Frontal cortex (tissue), 3 donors: ENCODE measurements at regions not wholly inside any gene's neighbourhood (a gene's known extent, or its start where the extent isn't known, plus 50 kb on each side); places are given as distances from the start of the nearest gene placed in this dataset.

Source experiments
- DNase-seq, 2 donors: peaks; one replicate each; pipeline ENCODE4 v3.0.0; 2012; ENCODE audit warnings: low spot score in 2 of 2
- FAIRE-seq: peaks from 2 replicates; lab custom pipeline; 2012; peaks lifted over from hg19 to GRCh38; lab: Jason Lieb, UNC
- donor health status: control.
- donor health status: control.
- donor health status: control.

DNA sequence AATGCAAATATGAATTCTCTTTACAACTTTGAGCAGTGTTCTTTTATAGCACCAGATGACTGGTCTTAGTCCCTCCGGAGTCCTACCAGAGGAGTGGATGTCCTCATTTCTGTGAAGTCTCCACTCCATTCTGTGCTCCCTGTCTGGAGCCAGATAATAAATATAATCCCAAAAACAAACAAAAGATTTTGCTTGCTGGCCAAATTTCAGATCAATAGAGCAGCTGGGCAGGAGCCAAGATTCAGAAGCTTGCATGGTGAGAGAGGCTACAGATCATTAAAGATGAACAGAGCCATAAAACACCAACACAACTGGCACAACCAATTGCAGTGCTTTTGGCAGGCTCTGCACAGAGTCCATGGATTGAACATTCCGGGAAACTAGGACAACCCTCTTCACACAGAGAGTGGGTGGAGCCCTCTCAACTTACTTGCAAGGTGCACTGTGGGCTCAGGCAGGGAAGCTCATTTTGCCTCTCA, 231.5 kb upstream of the SNX7 start:
- FAIRE-seq, result no peak
- DNase-seq, result no peak

GRCh38 chr1:98428864-98429263, 232.7 kb upstream of the SNX7 start:
- FAIRE-seq, result no peak
- no peak for DNase-seq

GRCh38 chr1:98427664-98428063, 233.9 kb upstream of the SNX7 start:
- FAIRE-seq (no peak), DNase-seq (no peak)

DNA sequence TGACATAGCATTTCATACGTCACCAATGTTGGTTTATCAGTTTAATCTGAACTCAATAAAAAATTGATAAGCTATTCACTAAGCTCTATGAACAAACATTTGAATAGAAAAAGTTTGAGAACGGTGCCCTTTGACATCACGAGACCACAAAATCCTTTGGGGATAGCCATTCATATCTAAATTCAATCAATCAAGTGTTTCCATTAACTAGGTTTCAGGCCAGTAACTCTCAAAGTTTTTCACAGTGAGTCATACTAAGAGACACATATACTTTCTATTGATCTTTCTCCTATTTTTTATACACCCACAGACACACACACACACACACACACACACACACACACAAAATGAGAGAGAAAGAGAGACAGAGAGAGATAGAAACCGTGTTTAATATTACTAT, 235.4 kb upstream of the SNX7 start:
- FAIRE-seq (no peak), DNase-seq (no peak)

DNA sequence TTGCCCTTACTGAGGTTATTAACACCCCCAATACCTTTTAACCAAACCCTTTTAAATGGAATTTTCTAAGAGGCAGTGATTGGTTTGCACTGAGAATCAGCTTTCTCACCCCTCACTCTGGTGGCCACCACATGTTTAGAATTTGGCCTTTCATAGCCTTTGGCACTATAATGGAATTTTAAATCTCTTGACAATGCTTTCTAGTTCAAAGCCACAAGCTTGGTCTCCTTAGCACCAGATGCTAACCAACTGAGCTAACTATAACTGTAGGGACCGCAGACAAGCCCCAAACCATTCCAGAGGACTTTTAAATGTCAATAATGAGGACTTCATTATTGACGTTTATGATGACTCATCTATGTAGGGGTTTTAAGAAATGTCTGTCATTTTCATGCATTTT, 238.7 kb upstream of the SNX7 start:
- FAIRE-seq, result no peak
- no peak for DNase-seq

DNA sequence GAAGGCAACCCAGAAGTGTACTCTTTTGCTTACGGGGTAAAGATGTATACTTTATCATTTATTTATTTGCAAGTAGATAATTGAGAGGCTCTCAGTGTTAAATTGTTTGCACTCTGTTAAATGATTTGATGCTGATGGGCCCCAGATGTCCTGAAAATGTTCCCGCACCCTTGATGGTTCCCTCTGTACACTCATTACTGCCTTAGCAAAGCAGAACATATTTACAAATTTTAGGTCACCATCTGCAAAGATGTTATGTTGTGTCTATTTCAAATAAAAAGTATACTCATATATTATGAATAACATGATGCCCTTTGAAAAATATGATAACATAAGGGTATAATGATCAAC, 240.5 kb upstream of the SNX7 start:
- FAIRE-seq (no peak), DNase-seq (no peak)

DNA sequence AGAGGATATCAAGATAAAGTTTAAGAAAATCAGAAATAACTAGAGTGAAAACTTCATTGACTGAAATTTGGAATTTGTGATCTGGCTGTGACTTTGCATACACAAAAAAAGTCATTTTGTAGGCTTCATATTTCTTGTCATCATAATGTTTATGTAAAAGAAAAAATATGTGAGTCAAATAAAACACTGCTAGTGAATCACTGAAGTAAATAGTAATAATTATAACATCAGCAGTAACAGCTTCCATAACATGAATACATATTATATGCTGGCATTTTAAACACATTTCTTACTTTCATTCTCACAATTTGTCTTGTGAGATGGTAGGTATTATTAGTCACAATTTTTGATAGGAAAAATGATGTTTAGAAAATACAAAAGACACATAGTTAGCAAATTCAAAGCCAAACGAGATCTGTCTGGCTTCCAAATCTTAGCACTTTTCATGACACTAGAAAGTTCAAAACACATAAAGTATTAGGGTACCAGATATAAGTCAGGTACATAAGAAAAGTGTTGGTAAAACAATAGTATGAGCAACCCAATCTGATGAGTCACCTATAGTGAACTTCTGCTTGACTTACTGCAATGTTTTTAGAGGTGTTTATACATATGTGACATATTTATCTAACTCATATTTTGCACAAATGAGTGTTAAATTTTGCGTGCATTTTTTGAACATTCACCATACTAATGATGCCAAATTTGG, 241.0 kb upstream of the SNX7 start:
- FAIRE-seq (no peak), DNase-seq (no peak)

- FAIRE-seq (no peak), DNase-seq (no peak)
These were observed 243.7 kb upstream of the SNX7 start for GRCh38 chr1:98417820-98418219.

- no peak for DNase-seq
- FAIRE-seq, result no peak
These were observed 251.4 kb upstream of the SNX7 start for GRCh38 chr1:98410082-98410481.

DNA sequence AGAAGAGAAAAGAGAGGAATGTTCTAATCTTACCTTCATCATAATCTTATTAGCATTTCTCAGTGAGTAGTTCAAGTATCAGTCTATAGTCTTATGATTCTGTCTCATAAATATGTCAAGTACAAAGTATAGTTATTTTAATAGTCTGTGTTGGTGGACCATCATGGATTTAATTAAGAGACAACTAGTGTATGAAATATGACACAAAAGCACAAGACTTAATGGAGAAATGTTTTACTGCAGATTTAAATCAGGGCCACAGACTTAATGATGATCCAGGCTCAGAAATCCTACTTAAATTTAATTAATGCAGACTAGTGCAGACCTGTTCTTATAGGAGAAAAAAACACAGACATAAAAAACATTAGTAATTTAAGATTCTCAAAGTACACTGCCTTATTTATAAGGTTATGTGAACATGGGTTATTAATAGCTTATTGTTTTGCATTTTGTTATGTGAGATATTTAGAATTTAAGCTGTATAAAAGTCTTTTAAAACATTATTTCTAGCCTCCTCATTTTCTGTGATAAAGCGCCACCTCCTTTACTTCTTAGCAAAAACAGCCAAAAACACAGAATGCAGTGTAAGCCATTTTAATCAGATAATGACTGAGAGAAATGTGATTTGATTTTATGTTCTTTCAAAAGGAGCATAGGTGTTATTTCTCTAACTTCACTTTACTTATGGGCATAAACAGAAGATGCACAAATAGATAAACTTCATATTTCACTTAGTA, 255.0 kb upstream of the SNX7 start:
- FAIRE-seq (no peak), DNase-seq (no peak)

DNA sequence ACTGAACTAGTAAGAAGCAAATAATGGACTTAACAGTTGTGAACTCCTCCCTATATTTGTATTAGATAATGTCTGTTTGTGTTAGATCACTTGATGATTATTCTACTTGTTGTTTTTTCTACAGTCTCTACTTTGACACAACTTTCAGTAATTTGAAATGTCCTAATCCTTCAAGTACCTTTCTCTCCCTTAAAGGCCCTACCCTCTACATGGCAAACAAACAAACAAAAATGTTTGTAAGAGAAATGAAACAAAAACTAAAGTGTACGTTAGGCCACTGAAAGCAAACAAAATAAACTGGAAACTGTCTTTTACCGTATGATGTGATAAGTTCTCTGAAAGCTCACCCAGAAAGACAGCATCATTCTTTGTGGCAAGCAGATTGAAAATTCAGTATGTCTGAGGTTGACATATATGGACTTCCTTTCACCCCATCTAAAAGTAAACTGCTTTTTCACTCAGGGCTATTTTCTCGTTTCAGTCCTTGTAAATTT, 255.9 kb upstream of the SNX7 start:
- DNase-seq (no peak), FAIRE-seq (no peak)

- DNase-seq (no peak), FAIRE-seq (no peak)
These were observed 256.7 kb upstream of the SNX7 start for GRCh38 chr1:98404866-98405265.

DNA sequence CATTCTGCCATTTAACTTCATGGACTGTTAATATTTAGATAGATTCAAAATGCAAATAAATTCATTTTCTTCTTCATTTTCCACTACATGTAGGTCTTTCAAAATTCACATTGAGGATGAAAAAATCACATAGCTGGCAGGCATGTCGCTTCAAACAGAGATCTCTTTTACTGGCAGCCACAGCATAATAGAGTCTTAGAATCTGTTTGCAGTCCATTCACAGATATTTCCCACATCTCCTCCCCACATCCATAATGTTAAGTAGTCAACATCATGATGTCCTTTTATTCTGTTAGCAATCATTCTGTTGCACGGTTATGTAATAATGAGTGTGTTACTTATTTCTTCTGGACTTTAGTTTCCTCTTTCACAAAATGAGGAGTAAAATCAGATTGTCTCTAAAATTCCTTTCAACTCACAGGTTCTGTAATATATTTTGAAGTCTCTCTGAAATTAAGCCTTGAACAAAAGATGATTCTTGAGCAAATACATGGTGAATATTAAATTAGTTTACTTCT, 257.5 kb upstream of the SNX7 start:
- DNase-seq, result no peak
- FAIRE-seq, result no peak

GRCh38 chr1:98402860-98403259, 258.7 kb upstream of the SNX7 start:
- DNase-seq (no peak), FAIRE-seq (no peak)

GRCh38 chr1:98400446-98400845, 261.1 kb upstream of the SNX7 start:
- FAIRE-seq (no peak), DNase-seq (no peak)

- no peak for FAIRE-seq
- DNase-seq, result no peak
These were observed 262.3 kb upstream of the SNX7 start for GRCh38 chr1:98399218-98399617.

GRCh38 chr1:98398649-98399048, 262.9 kb upstream of the SNX7 start:
- FAIRE-seq (no peak), DNase-seq (no peak)

DNA sequence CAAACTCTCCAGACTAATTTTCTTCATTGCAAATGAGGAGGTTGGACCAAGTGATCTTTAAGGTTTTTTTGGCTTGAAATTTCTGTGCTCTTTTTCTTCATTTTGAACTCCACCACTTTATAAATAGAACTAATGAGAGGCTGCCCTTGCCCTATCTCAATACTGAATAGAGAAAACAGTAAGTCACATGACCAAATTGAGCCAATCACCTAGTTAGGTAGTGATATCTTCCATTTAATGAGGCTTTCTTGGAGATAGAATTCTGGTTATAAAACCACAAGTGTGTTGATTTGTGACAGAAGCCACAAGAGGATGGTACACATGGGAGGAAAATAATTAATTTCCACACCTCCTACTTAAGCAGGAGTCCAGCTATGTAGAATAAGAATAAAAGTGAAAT, 263.4 kb upstream of the SNX7 start:
- FAIRE-seq (no peak), DNase-seq (no peak)

DNA sequence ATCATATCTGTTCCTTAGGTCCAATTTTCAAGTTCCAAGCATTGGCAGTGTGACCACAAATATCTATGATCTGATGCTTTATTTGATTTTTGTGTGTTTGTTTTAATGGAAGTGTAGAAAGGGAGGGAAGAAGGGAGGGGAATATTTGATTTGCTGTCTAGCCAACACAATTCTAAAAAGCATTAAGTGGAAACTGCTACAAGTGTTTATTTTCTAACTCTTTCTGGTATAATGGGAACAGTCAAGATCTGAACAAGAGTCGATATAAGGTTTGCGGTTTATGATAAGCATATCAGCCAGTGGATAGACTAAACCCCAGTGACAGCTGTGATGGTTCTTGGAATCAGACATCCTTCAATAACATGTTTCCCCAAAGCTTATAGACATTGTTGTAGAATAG, 267.8 kb upstream of the SNX7 start:
- DNase-seq (no peak), FAIRE-seq (no peak)

DNA sequence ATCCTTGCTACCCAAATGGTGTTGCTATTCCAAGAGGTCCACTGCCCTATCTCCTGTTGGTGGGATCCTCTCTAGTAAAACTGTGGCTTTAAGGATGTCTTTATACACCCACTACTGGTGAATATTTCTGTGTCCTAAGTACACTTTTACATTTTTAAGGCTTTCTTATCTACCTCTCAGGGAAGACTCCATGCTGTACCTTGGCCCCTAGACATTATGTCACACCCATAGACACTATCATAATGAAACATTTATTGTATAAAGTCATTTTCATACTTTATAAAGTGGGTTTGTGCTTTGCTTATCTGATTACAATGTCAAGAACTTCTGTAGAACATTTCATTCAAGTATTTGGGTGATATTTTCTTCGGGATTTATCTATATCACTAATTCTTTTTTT, 270.3 kb upstream of the SNX7 start:
- no peak for DNase-seq
- FAIRE-seq, result no peak

DNA sequence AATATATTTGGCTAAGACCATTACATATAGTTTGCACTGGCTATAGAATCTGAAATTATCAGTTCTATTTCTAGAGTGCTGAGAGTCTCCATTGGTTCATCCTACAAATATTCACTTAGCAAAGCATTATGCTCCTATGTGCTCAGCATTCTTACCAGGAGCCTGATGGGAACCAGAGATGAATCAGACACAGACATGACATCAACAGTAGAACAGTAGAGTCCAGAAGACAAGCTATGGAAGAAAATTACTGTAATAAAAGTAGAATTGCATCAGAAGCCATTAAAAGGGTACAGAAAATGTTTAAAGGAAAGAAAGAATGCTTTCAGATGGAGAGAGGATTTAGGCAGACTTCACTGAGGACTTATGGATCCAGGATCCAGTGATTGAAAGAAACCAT, 271.7 kb upstream of the SNX7 start:
- DNase-seq (no peak), FAIRE-seq (no peak)
